MG63 (cell line): ENCODE measurements at regions not wholly inside any gene's neighbourhood (a gene's known extent, or its start where the extent isn't known, plus 50 kb on each side); places are given as distances from the start of the nearest gene placed in this dataset.
A peak's percentile ranks its signal among the peaks of the same experiment; 100 is the strongest.

Experiments
- DNase-seq: peaks from one replicate; pipeline ENCODE4 v3.0.0-alpha.2; 2020
- H3K27me3 ChIP-seq: fragments of 250-450 bp; sonication (Bioruptor Pico); 2 replicates; pipeline ENCODE4 v1.5.1; 2020; ENCODE audit warnings: mild to moderate bottlenecking, moderate library complexity
- H3K36me3 ChIP-seq: fragments of 250-450 bp; sonication (Bioruptor Pico); 2 replicates; pipeline ENCODE4 v1.5.1; 2020; ENCODE audit warnings: mild to moderate bottlenecking, moderate library complexity
- H3K4me3 ChIP-seq: fragments of 250-450 bp; sonication (Bioruptor Pico); 2 replicates; pipeline ENCODE4 v1.5.1; 2020; ENCODE audit warnings: mild to moderate bottlenecking, moderate library complexity
- H3K9me3 ChIP-seq: fragments of 250-450 bp; sonication (Bioruptor Pico); 2 replicates; pipeline ENCODE4 v1.5.1; 2020; ENCODE audit warnings: mild to moderate bottlenecking, moderate library complexity

GRCh38 chr7:47125529-47125928, 456.4 kb downstream of the TNS3 start:
- no peak for DNase-seq
- Histone ChIP-seq H3K36me3 (no peaks in the 10 kb centered on the region), H3K4me3 (no peak overlapping the region), H3K27me3 (no peaks in the 10 kb centered on the region), H3K9me3 (no peaks in the 10 kb centered on the region)

GRCh38 chr7:47119261-47119865, 462.5 kb downstream of the TNS3 start:
- Histone ChIP-seq H3K9me3 (no peaks in the 10 kb centered on the region), H3K4me3 (no peak overlapping the region), H3K27me3 (no peaks in the 10 kb centered on the region), H3K36me3 (no peaks in the 10 kb centered on the region)
- DNase-seq = no peak

- Histone ChIP-seq H3K9me3 (no peaks in the 10 kb centered on the region; the same call in 1 of the 2 replicates), H3K36me3 (no peaks in the 10 kb centered on the region), H3K27me3 (no peaks in the 10 kb centered on the region), H3K4me3 (no peak overlapping the region)
- no peak for DNase-seq
These were observed 477.7 kb downstream of the TNS3 start for GRCh38 chr7:47104206-47104549.

- Histone ChIP-seq H3K4me3 (no peak overlapping the region), H3K9me3 (no peaks in the 10 kb centered on the region; the same call in 1 of the 2 replicates), H3K27me3 (no peaks in the 10 kb centered on the region), H3K36me3 (no peaks in the 10 kb centered on the region)
- DNase-seq = no peak
These were observed 478.3 kb downstream of the TNS3 start for GRCh38 chr7:47103498-47104205.

- no peaks in the 10 kb centered on the region for H3K27me3 ChIP-seq
- H3K4me3 ChIP-seq = no peak overlapping the region
- no peak for DNase-seq
These were observed 479.5 kb downstream of the TNS3 start for GRCh38 chr7:47102331-47102841.

GRCh38 chr7:47100817-47101435, 481.0 kb downstream of the TNS3 start:
- H3K9me3 ChIP-seq = no peaks in the 10 kb centered on the region; the same call in 1 of the 2 replicates
- no peaks in the 10 kb centered on the region for H3K27me3 ChIP-seq
- peak overlapping the region; percentile 35 for H3K4me3 ChIP-seq
- DNase-seq = peak; percentile 74
- no peaks in the 10 kb centered on the region for H3K36me3 ChIP-seq

More at GRCh38 chr7:47102331-47102841, 479.5 kb downstream of the TNS3 start:
- no peaks in the 10 kb centered on the region; the same call in 1 of the 2 replicates for H3K9me3 ChIP-seq
- H3K36me3 ChIP-seq = no peaks in the 10 kb centered on the region

- Histone ChIP-seq H3K4me3 (peak overlapping the region; percentile 35), H3K27me3 (no peaks in the 10 kb centered on the region), H3K9me3 (no peaks in the 10 kb centered on the region; the same call in 1 of the 2 replicates), H3K36me3 (no peaks in the 10 kb centered on the region)
- DNase-seq = no peak
These were observed 481.6 kb downstream of the TNS3 start for GRCh38 chr7:47100148-47100816.

GRCh38 chr7:47097431-47097830, 484.5 kb downstream of the TNS3 start:
- H3K27me3 ChIP-seq = no peaks in the 10 kb centered on the region
- H3K9me3 ChIP-seq = no peaks in the 10 kb centered on the region; the same call in 1 of the 2 replicates
- DNase-seq = no peak
- no peaks in the 10 kb centered on the region for H3K36me3 ChIP-seq
- no peak overlapping the region for H3K4me3 ChIP-seq

GRCh38 chr7:47095946-47096345, 486.0 kb downstream of the TNS3 start:
- Histone ChIP-seq H3K36me3 (no peaks in the 10 kb centered on the region), H3K9me3 (no peaks in the 10 kb centered on the region), H3K27me3 (no peaks in the 10 kb centered on the region), H3K4me3 (no peak overlapping the region)
- no peak for DNase-seq

- DNase-seq = no peak
- Histone ChIP-seq H3K36me3 (no peaks in the 10 kb centered on the region), H3K4me3 (no peak overlapping the region), H3K27me3 (no peaks in the 10 kb centered on the region), H3K9me3 (no peaks in the 10 kb centered on the region)
These were observed 487.4 kb downstream of the TNS3 start for GRCh38 chr7:47094462-47094861.

- Histone ChIP-seq H3K9me3 (no peaks in the 10 kb centered on the region), H3K27me3 (no peaks in the 10 kb centered on the region), H3K4me3 (no peak overlapping the region), H3K36me3 (no peaks in the 10 kb centered on the region)
- no peak for DNase-seq
These were observed 488.3 kb downstream of the TNS3 start for GRCh38 chr7:47093320-47094234.

- Histone ChIP-seq H3K4me3 (no peak overlapping the region), H3K27me3 (no peaks in the 10 kb centered on the region), H3K36me3 (no peaks in the 10 kb centered on the region), H3K9me3 (no peaks in the 10 kb centered on the region)
- no peak for DNase-seq
These were observed 489.6 kb downstream of the TNS3 start for GRCh38 chr7:47092336-47092735.

GRCh38 chr7:47091141-47091540, 490.8 kb downstream of the TNS3 start:
- Histone ChIP-seq H3K27me3 (no peaks in the 10 kb centered on the region), H3K36me3 (no peaks in the 10 kb centered on the region), H3K9me3 (no peaks in the 10 kb centered on the region), H3K4me3 (no peak overlapping the region)
- DNase-seq = no peak

- Histone ChIP-seq H3K36me3 (no peaks in the 10 kb centered on the region), H3K9me3 (no peaks in the 10 kb centered on the region), H3K27me3 (no peaks in the 10 kb centered on the region), H3K4me3 (no peak overlapping the region)
- no peak for DNase-seq
These were observed 492.4 kb downstream of the TNS3 start for GRCh38 chr7:47089461-47089860.

GRCh38 chr7:47089068-47089417, 492.9 kb downstream of the TNS3 start:
- H3K9me3 ChIP-seq = no peaks in the 10 kb centered on the region
- H3K4me3 ChIP-seq = no peak overlapping the region
- no peaks in the 10 kb centered on the region for H3K27me3 ChIP-seq
- H3K36me3 ChIP-seq = no peaks in the 10 kb centered on the region
- DNase-seq = no peak

GRCh38 chr7:47088329-47089067, 493.4 kb downstream of the TNS3 start:
- H3K36me3 ChIP-seq = no peaks in the 10 kb centered on the region
- peak; percentile 60 for DNase-seq
- no peaks in the 10 kb centered on the region for H3K27me3 ChIP-seq
- H3K4me3 ChIP-seq = no peak overlapping the region
- no peaks in the 10 kb centered on the region for H3K9me3 ChIP-seq
